Heart left ventricle (tissue), 13 donors: ENCODE measurements at regions not wholly inside any gene's neighbourhood (a gene's known extent, or its start where the extent isn't known, plus 50 kb on each side); places are given as distances from the start of the nearest gene placed in this dataset.

Experiments
- CTCF ChIP-seq, 12 donors: fragments of 200-600 bp; sonication (generic) in 4 of 12; IDR thresholded peaks; one replicate each; pipeline versions ENCODE4 v1.5.0 to v1.8.0; 2018 to 2022; ENCODE audit warnings: antibody characterized with exemption in 12 of 12, mild to moderate bottlenecking in 5 of 12
- POLR2A ChIP-seq, 2 donors: fragments of 450-650 bp; IDR thresholded peaks; one replicate each; pipeline ENCODE4 v1.6.1; 2017; ENCODE audit warnings: antibody characterized with exemption in 2 of 2, mild to moderate bottlenecking in 2 of 2, moderate library complexity in 2 of 2
- donor health status: ischemic (EF 13 %, LVEDD 7.1; RV severe dilation, severe dysfunction).
- donor health status: DM: no; HTN: yes; CAD: no.
- donor health status: DM: no; HTN: no; CAD: no.
- donor health status: ischemic (EF 25% LVEDD 6.9; RV normal size, moderate dysfunction).
- donor health status: ischemic (EF 25% LVEDD 5.7; RV mildly dilated, moderate dysfunction).
- donor health status: ischemic (EF 35%, LVEDD 5.7; RV mildly dilated, moderate dysfunction).
- donor health status: nonischemic (EF 11% LVEDD 7.7; RV severe dilation, severe dysfunction).
- donor health status: DM: yes; HTN: yes; CAD: no.
- donor health status: PGD.
- donor health status: ischemic (EF 29% LVEDD 5.4; RV normal size, mild dysfunction).
- donor health status: nonischemic (EF 23%, LVEDD 6.1; RV moderate dilation, normal function).

- TF ChIP-seq CTCF (IDR thresholded peaks at IDR 0.05) (no peak), POLR2A (IDR thresholded peaks at IDR 0.05) (no peak)
Observed at GRCh38 chr15:96079041-96079440, 251.5 kb upstream of the NR2F2 start.
